CD4-positive, CD25-positive, alpha-beta regulatory T cell (primary cell): ENCODE measurements at regions not wholly inside any gene's neighbourhood (a gene's known extent, or its start where the extent isn't known, plus 50 kb on each side); places are given as distances from the start of the nearest gene placed in this dataset.
"Not testable (repeated sequence)": the region's sequence is repeated elsewhere in the genome, so short reads cannot be mapped to it uniquely, and the experiment has no call there.

Source experiments
- ATAC-seq, 2 donors: fragments of 150-1000 bp; cut with Tn5 transposase; one replicate each; pipeline ENCODE4 v1.10.0; 2021; ENCODE audit warnings: low read depth in 2 of 2, moderate number of reproducible peaks in 2 of 2, moderate library complexity in 1 of 2
- DNase-seq, 3 donors: peaks; one replicate each; pipeline versions ENCODE4 v3.0.0 to v3.0.0-alpha.2; 2012 to 2022; ENCODE audit warnings: mixed read lengths in 1 of 3
- H3K27ac ChIP-seq: one replicate; pipeline ENCODE4 v1.7.0; 2013; ENCODE audit warnings: mild to moderate bottlenecking, low read length; ENCODE audit not compliant: insufficient read depth, poor library complexity, severe bottlenecking
- H3K27me3 ChIP-seq: one replicate; pipeline ENCODE4 v1.7.0; 2013; ENCODE audit warnings: low read length; ENCODE audit not compliant: control insufficient read depth, insufficient read depth
- H3K36me3 ChIP-seq: one replicate; pipeline ENCODE4 v1.7.0; 2013; ENCODE audit warnings: mild to moderate bottlenecking, low read length, moderate library complexity; ENCODE audit not compliant: control insufficient read depth, insufficient read depth
- H3K4me1 ChIP-seq: 2 replicates; pipeline ENCODE4 v1.7.0; 2013; ENCODE audit warnings: mild to moderate bottlenecking, low read length; ENCODE audit not compliant: insufficient read depth, control insufficient read depth, poor library complexity, severe bottlenecking
- H3K4me3 ChIP-seq: one replicate; pipeline ENCODE4 v1.7.0; 2013; ENCODE audit warnings: low read depth, mild to moderate bottlenecking, low read length, moderate library complexity
- H3K9me3 ChIP-seq, 2 experiments: 1 replicate in 1 of 2; 2 replicates in 1 of 2; pipeline ENCODE4 v1.7.0; 2013; ENCODE audit warnings: low read length in 2 of 2, mild to moderate bottlenecking in 1 of 2, moderate library complexity in 1 of 2; ENCODE audit not compliant: control insufficient read depth in 2 of 2
- H3K27ac Mint-ChIP-seq, 3 donors: one replicate each; pipeline ENCODE4 v1.8.0; 2020 to 2022; ENCODE audit warnings: mild to moderate bottlenecking in 3 of 3, mixed read lengths in 3 of 3, moderate library complexity in 2 of 3
- H3K27me3 Mint-ChIP-seq: one replicate; pipeline ENCODE4 v1.8.0; 2022; ENCODE audit warnings: mild to moderate bottlenecking, mixed read lengths
- H3K36me3 Mint-ChIP-seq: one replicate; pipeline ENCODE4 v1.8.0; 2020; ENCODE audit warnings: mixed read lengths
- H3K4me1 Mint-ChIP-seq, 4 donors: one replicate each; pipeline ENCODE4 v1.8.0; 2020 to 2022; ENCODE audit warnings: mixed read lengths in 4 of 4, mild to moderate bottlenecking in 1 of 4
- H3K4me3 Mint-ChIP-seq, 4 donors: one replicate each; pipeline ENCODE4 v1.8.0; 2020 to 2022; ENCODE audit warnings: mild to moderate bottlenecking in 4 of 4, mixed read lengths in 4 of 4, moderate library complexity in 3 of 4
- H3K9me3 Mint-ChIP-seq, 7 donors: one replicate each; pipeline ENCODE4 v1.8.0; 2020 to 2022; ENCODE audit warnings: mixed read lengths in 7 of 7, mild to moderate bottlenecking in 3 of 7, moderate library complexity in 2 of 7

- Histone ChIP-seq H3K9me3 (peaks cover 0 to 2% of the 10 kb centered on the region in 2 experiments), H3K4me1 (no peaks in the 10 kb centered on the region), H3K4me3 (no peak overlapping the region), H3K27me3 (no peaks in the 10 kb centered on the region), H3K36me3 (no peaks in the 10 kb centered on the region), H3K27ac (no peak overlapping the region)
- H3K36me3 Mint-ChIP-seq, result no peaks in the 10 kb centered on the region
- H3K9me3 Mint-ChIP-seq, result peaks cover 0 to 8% (median 1%) of the 10 kb centered on the region in 7 donors
- H3K4me3 Mint-ChIP-seq, result no peak overlapping the region
- no peaks in the 10 kb centered on the region for H3K4me1 Mint-ChIP-seq
- ATAC-seq (no peak), DNase-seq (no peak)
- H3K27me3 Mint-ChIP-seq, result no peaks in the 10 kb centered on the region
- peak overlapping the region in 1 of 3 donors; percentile 8 for H3K27ac Mint-ChIP-seq
Measured at GRCh38 chr4:159777689-159778088, 674.8 kb downstream of the RAPGEF2 start.

GRCh38 chr4:159778298-159778697, 675.4 kb downstream of the RAPGEF2 start:
- no peaks in the 10 kb centered on the region for H3K27me3 Mint-ChIP-seq
- H3K27me3 ChIP-seq, result no peaks in the 10 kb centered on the region
- no peak overlapping the region for H3K4me3 Mint-ChIP-seq
- ATAC-seq (no peak), DNase-seq (no peak)
- H3K27ac ChIP-seq, result no peak overlapping the region
- H3K36me3 ChIP-seq, result no peaks in the 10 kb centered on the region
- peaks cover 0 to 4% (median 1%) of the 10 kb centered on the region in 7 donors for H3K9me3 Mint-ChIP-seq
- H3K27ac Mint-ChIP-seq, result no peak overlapping the region
- no peaks in the 10 kb centered on the region for H3K4me1 Mint-ChIP-seq
- no peaks in the 10 kb centered on the region for H3K4me1 ChIP-seq
- H3K4me3 ChIP-seq, result no peak overlapping the region
- peaks cover 0 to 2% of the 10 kb centered on the region in 2 experiments for H3K9me3 ChIP-seq
- H3K36me3 Mint-ChIP-seq, result no peaks in the 10 kb centered on the region

GRCh38 chr4:159779716-159780115, 676.8 kb downstream of the RAPGEF2 start:
- Histone ChIP-seq H3K36me3 (no peaks in the 10 kb centered on the region), H3K9me3 (peaks cover 0 to 2% of the 10 kb centered on the region in 2 experiments), H3K4me1 (no peaks in the 10 kb centered on the region), H3K27ac (no peak overlapping the region), H3K27me3 (no peaks in the 10 kb centered on the region), H3K4me3 (no peak overlapping the region)
- H3K27ac Mint-ChIP-seq, result no peak overlapping the region
- no peaks in the 10 kb centered on the region for H3K36me3 Mint-ChIP-seq
- H3K4me3 Mint-ChIP-seq, result no peak overlapping the region
- H3K9me3 Mint-ChIP-seq, result peaks cover 0 to 3% (median 1%) of the 10 kb centered on the region in 7 donors
- H3K27me3 Mint-ChIP-seq, result no peaks in the 10 kb centered on the region
- ATAC-seq (no peak), DNase-seq (no peak)
- no peaks in the 10 kb centered on the region for H3K4me1 Mint-ChIP-seq

GRCh38 chr4:159780196-159780922, 677.5 kb downstream of the RAPGEF2 start:
- Mint-ChIP-seq H3K27me3 (no peaks in the 10 kb centered on the region), H3K4me3 (no peak overlapping the region), H3K36me3 (no peaks in the 10 kb centered on the region), H3K27ac (no peak overlapping the region), H3K4me1 (no peaks in the 10 kb centered on the region), H3K9me3 (peaks cover 0 to 3% (median 1%) of the 10 kb centered on the region in 7 donors)
- no peaks in the 10 kb centered on the region for H3K27me3 ChIP-seq
- ATAC-seq (no peak), DNase-seq (no peak)
- H3K4me1 ChIP-seq, result no peaks in the 10 kb centered on the region
- H3K36me3 ChIP-seq, result no peaks in the 10 kb centered on the region
- H3K4me3 ChIP-seq, result no peak overlapping the region
- no peak overlapping the region for H3K27ac ChIP-seq
- peaks cover 0 to 2% of the 10 kb centered on the region in 2 experiments for H3K9me3 ChIP-seq

- H3K4me3 Mint-ChIP-seq, result no peak overlapping the region
- H3K4me1 ChIP-seq, result no peaks in the 10 kb centered on the region
- ATAC-seq (no peak), DNase-seq (no peak)
- H3K4me3 ChIP-seq, result no peak overlapping the region
- no peaks in the 10 kb centered on the region for H3K9me3 ChIP-seq
- H3K27ac Mint-ChIP-seq, result no peak overlapping the region
- H3K27ac ChIP-seq, result no peak overlapping the region
- peaks cover 0 to 8% (median 4%) of the 10 kb centered on the region in 7 donors for H3K9me3 Mint-ChIP-seq
- no peaks in the 10 kb centered on the region for H3K36me3 Mint-ChIP-seq
- H3K27me3 ChIP-seq, result no peaks in the 10 kb centered on the region
- H3K36me3 ChIP-seq, result no peaks in the 10 kb centered on the region
- H3K27me3 Mint-ChIP-seq, result no peaks in the 10 kb centered on the region
- H3K4me1 Mint-ChIP-seq, result no peaks in the 10 kb centered on the region
Measured at GRCh38 chr4:159787901-159788300, 685.0 kb downstream of the RAPGEF2 start.

- Histone ChIP-seq H3K9me3 (no peaks in the 10 kb centered on the region), H3K36me3 (no peaks in the 10 kb centered on the region), H3K27me3 (no peaks in the 10 kb centered on the region), H3K4me1 (no peaks in the 10 kb centered on the region), H3K27ac (no peak overlapping the region), H3K4me3 (no peak overlapping the region)
- H3K4me1 Mint-ChIP-seq, result no peaks in the 10 kb centered on the region
- H3K27ac Mint-ChIP-seq, result no peak overlapping the region
- H3K9me3 Mint-ChIP-seq, result peaks cover 0 to 13% (median 4%) of the 10 kb centered on the region in 7 donors
- no peaks in the 10 kb centered on the region for H3K27me3 Mint-ChIP-seq
- DNase-seq (no peak), ATAC-seq (no peak)
- no peaks in the 10 kb centered on the region for H3K36me3 Mint-ChIP-seq
- H3K4me3 Mint-ChIP-seq, result no peak overlapping the region
Measured at GRCh38 chr4:159791334-159791733, 688.5 kb downstream of the RAPGEF2 start.

GRCh38 chr4:159804592-159804991, 701.7 kb downstream of the RAPGEF2 start:
- H3K27me3 ChIP-seq, H3K9me3 Mint-ChIP-seq, H3K27ac ChIP-seq, H3K4me1 ChIP-seq, H3K27me3 Mint-ChIP-seq, H3K9me3 ChIP-seq, H3K27ac Mint-ChIP-seq, H3K36me3 ChIP-seq, H3K4me3 ChIP-seq, H3K36me3 Mint-ChIP-seq, H3K4me1 Mint-ChIP-seq, DNase-seq, H3K4me3 Mint-ChIP-seq, ATAC-seq: not testable (repeated sequence)

GRCh38 chr4:159823743-159824142, 720.9 kb downstream of the RAPGEF2 start:
- Mint-ChIP-seq H3K27ac (no peak overlapping the region), H3K27me3 (no peaks in the 10 kb centered on the region), H3K4me1 (no peaks in the 10 kb centered on the region), H3K9me3 (peaks cover 0 to 29% (median 5%) of the 10 kb centered on the region in 7 donors), H3K36me3 (no peaks in the 10 kb centered on the region), H3K4me3 (no peak overlapping the region)
- ATAC-seq (no peak), DNase-seq (no peak)
- no peak overlapping the region for H3K27ac ChIP-seq
- no peaks in the 10 kb centered on the region for H3K4me1 ChIP-seq
- no peaks in the 10 kb centered on the region for H3K36me3 ChIP-seq
- no peaks in the 10 kb centered on the region for H3K9me3 ChIP-seq
- H3K27me3 ChIP-seq, result no peaks in the 10 kb centered on the region
- no peak overlapping the region for H3K4me3 ChIP-seq
